NCI-H2029 (cell line): ENCODE measurements at regions not wholly inside any gene's neighbourhood (a gene's known extent, or its start where the extent isn't known, plus 50 kb on each side); places are given as distances from the start of the nearest gene placed in this dataset.

Source experiments
- DNase-seq: peaks from one replicate; lab custom pipeline; 2025; lab: John Stamatoyannopoulos, UW

DNA sequence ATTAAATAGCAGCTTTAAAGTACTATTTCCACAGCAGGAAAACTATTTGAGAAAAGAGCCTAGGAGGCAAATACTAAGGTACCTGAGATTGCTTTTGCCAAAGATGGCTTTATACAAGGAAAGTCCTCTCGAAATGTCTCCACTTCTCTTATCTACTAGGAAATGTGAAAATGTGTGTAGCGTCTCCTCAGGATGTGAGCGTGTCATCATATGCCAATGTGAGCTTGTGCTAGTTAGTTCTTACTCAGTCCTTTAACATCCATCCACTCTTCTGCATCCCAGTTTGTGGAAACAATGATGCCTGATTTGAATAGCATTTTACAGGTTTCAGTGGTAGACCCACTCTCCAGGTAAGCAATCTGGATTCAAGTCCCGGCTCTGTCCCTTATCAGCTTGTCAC is 421.0 kb downstream of the DYNC2H1 start:
- no peak for DNase-seq

DNA sequence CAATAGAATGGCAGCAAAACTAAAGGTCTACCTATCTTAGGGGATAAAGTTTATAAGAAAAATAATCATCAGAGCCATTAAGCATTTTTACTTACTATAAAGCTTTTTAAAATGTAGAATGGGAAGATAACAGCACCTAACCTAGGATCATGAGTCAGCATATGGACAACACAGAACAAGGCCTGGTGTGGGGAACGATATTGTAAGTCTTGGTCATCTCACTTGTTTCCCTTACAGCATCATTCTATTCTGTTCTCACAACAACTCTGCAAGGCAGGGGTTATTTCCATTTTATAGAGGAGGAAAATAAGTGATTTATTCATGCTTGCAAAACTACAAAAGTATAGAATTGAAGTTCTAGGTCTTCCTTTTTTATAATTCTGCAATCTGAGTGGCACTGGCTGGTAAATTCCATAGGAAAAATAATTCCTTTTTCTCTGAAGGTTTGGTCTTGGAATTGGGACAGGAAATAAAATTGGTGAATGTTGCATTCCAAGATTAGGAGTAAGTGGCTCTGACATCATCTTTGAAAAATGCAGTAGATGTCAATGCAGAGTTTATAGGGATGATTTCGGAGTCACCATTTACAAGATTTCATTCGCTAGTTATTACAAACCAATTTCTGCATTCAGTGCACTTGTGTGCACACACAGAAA is 423.0 kb downstream of the DYNC2H1 start:
- no peak for DNase-seq

DNA sequence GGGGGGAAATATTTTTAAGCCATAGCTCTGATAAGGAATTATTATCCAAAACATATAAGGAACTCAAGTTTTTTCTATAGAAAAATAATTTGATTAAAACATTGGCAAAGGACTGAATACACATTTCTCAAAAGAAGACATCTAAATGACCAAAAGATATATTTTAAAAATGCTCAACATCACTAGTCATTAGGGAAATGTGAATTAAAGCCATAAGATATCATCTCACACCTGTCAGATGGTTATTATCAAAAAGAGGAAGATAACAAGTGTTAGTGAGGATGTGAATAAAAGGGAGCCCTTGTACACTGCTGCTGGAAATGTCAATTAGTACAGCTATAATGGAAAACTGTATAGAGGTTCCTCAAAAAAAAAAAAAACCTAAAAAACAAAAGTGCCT is 425.0 kb downstream of the DYNC2H1 start:
- DNase-seq: no peak

DNA sequence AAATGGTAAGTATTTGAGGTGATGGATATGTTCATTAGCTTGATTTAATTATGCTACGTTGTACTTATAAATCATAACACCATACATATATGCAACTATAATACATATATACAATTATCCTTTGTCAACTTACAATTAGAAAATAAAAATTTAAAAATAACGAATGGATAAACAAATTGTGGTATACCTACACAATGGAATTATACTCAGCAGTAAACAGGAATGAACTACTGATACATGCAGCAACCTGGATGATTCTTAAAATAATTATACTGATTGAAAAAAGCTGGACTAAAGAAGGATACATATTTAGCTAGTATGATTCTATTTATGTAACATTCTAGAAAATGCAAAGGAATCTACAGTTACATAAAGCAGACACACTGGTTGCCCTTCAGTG is 425.7 kb downstream of the DYNC2H1 start:
- no peak for DNase-seq

DNA sequence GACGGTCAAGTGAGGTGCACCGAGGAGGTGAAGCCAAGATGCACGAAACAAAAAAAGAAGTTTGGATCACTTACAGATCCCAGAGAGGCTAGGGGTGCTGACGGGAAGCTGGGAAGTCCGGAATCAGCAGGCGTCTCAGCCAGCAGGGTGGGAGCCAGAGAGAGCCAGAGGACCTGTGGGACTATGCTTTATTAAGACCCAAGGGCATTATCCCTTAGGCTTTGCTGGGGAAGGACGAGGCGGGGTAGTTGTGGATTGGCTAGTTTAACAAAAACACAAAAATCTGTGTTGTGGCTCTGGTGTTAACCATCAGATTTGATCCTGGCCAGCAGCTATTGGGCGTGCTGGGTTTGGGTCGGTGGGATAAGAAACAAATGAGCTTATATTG is 427.1 kb downstream of the DYNC2H1 start:
- no peak for DNase-seq

DNA sequence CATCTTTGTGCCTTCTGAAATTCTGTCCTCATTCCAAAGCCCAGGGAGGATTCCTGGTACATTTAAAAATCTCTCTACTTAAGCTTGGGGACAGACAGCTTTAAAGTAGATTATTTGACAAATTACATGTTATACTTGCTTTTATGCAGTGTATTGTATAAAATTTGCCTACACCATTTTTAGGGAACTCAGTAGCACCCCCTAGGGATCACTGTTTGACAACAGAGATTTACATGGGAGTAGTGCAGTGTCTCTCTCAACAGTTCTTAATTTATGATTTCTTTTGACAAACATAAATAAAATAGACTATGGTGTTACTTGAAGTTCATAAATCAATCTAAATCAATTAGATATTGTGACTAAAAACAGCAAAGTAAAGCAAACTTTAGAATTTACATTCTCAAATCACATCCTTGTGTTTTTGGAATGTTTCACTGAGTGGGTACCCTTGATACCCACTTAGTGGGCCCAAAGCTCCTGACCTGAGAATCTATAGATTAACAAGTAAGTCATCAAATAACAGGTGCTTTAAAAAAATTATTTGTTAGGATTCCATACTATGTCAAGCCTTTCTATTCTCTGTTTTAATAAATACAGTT is 428.8 kb downstream of the DYNC2H1 start:
- no peak for DNase-seq

DNA sequence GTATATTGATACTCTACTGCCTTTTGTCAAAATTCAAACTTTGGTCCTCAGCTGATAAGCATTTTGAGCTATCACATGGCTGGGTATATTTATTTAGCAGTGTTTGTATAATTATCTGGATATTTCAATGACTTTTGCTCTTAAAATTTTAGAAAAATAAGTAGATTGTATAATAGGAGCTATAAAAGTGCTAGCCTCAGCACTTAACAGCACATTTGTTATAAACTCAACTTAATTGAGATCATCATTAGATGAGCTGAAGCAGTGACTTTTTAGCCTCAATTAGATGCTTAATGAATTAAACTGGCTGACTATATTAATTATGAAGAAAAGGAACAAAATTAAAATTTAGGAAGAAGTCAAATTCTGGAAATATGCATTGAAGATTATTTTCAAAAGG is 429.9 kb downstream of the DYNC2H1 start:
- no peak for DNase-seq

DNA sequence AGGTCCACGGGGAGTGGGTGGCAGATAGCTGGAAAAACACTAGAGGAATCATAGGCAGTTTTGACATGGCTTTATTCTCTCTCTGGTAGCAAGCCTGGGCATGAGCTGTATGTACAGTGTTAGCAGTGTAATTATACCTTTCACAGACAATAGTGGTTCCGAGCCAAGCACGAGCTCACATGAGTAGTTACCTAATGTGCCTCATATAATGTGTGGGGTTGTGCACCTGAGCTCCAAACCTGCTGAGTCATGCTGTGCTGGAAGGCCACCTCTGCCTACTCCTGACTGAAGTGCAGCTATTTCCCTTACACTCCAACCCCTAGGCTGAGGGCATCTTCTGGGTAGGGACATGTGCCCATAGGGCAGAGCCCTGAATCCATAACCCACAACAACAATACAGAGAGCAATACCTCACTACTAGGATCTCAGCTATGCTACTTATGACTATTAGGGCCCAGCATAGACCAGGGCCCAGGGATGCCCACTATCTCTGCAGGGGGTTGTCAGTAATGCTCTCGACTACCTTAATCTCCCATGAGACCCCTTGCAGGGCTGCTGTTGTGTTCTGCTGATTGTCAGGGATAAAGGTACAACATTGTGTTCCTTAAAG is 432.1 kb downstream of the DYNC2H1 start:
- DNase-seq: no peak

DNA sequence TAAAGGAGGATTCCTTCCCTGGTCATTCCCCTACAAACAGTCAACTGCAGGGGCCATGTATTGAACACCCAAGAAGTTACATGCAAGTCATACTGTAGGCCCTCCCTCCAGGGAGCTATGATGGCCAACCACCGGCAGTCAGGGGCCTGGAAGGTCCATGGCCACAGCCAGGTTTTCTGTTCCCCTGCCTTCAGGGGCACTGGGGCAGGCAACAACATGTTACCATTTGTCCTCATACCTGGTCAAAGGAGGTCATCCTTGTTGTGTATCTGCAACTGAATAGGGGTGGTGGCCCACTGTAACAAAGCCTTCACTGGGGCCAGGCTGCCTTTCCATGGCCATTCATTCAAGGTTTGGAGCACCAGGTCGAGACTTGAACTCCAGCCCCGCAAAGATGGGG is 433.6 kb downstream of the DYNC2H1 start:
- no peak for DNase-seq

DNA sequence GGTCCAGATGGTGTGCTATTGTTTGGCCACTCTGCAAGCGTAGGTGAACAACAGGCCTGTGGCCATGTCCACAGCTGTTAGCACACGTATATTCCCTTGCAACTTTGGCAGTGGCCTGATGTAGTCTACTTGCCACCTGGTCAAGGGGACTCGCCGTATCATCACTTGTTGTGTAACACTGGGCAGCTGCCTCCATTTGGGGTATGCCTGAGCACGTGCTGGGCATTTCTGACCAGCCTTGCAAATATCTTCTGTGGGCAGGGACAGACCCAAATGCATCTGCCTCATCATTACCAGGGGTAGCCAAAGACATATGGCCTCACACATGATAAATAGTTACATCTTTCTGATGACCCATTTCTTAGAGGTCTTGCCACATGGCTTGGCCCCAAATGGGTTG is 434.2 kb downstream of the DYNC2H1 start:
- DNase-seq: no peak

DNA sequence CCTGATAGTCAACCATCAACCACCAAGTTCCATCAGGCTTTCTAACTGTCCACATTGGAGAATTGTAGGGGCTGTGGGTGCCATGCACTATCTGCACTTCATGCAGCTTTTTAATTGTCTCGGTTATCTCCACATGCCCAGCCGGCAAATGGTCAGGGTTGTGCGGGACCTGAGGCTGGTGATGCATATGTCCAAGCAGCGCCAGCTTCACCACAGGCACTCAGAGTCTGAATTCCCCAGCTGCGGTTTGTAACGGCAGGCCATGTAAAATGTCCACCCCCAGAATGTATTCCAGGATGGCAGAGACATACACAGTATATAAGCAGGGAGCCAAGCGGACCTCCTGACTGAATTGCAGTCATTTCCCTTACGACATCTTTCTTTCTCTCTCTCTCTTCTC is 435.6 kb downstream of the DYNC2H1 start:
- DNase-seq: no peak

DNA sequence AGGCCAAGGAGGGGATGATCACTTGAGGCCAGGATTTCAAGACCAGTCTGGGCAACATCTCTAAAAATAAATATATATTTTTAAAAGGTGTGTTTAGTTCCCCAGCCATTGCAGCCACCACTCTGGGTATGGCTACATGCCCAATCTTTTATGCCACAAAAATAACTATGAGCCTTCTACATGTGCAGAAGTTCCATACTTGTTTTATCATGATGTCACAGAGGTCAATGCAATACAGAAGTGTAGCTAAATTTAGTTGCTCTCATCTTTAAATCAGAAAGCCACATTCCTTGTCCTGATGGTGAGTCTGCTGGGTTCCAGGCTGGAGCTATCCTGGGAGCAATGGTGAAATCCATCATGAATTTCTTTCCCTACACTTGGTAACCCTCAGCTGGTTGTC is 436.3 kb downstream of the DYNC2H1 start:
- no peak for DNase-seq

DNA sequence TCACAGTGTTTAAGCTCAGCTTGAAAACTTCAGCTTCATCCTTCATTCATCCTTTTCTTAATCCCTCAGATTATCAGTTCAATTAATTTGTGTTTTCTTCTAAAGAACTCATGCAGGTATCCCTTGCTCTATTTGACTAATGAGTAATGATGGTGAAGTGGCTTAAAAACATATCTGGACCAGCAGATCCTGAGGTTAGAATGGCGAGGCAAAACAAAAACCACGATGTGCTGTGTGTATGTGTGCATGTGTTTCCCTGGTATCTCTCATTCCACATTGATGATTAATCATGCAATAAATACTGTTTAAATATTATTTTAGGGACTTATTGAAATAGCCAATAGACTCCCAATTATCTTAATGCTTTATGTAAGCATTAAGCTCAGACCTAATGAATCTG is 437.0 kb downstream of the DYNC2H1 start:
- no peak for DNase-seq

DNA sequence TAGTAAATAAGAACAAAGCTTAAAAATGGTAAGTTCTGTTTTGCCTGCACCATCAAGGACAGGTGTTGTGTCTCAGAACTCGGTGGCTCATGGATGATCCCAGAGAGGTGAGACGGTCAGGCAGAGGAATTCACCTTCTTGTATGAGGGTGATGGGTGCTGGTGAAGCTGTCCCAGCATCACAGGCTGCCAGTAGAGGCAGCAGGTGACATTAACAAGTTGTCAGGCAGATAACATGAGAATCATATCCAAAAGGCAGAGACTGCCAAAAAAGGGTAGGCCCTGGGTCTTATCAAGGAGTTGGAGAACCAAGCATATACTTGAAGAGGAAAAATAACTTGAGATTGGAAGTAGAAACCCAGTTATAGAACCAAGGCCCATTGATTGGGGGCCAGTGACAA is 437.8 kb downstream of the DYNC2H1 start:
- DNase-seq: no peak

DNA sequence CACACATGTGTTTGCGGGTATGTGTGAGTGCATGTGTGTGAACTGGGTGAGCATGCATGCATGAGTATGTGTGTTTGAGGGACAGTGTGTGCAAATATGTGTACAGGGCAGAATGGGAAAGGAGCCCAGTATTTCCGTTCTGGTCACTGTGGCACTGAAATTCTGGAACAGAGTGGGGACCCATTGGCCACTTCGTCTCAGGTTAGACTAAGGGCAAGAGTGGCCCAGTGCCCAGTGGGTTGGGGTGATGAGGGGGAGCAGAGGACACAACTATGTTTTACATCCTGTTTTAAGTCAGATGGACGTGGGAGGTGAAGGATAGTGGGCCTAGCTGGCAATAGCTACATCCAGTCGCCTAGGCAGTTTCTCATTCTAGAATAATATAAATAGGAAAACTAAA is 438.5 kb downstream of the DYNC2H1 start:
- DNase-seq: no peak

DNA sequence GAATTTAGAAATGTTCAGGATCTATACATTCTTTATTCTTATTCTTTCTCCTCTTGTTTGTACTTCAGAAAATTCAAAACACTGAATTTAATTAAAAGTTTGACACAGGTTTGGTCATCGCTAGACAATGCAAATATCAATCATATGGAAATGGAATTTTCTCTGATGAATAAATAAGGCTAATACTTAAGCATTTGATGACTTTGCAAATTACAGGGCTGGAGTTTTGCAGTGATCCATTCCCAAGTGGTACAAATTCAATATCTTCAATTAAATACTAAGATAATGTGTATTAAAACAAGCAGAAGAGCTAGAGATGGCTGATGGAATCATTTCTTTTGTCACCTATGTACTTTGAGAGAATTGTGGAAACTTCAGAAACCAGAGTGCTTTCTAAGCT is 439.6 kb downstream of the DYNC2H1 start:
- no peak for DNase-seq

DNA sequence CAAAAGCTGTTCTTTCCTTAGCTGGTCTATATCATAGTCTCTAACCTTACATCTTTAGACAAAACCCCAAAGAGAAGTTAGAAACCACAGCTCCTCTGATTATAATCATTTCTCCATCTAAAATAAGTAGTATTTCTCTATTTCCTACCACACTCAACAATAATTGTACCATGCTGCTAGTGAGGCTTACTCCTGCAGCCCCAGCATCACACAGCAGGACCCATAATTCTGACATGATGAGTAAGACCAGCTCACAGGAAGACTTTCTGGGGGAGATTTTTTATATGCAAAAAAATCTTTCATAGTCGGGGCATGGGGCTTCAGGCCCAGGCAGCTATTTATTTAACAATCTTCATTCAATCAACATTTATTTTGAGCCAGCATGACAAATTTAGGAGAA is 441.6 kb downstream of the DYNC2H1 start:
- no peak for DNase-seq

DNA sequence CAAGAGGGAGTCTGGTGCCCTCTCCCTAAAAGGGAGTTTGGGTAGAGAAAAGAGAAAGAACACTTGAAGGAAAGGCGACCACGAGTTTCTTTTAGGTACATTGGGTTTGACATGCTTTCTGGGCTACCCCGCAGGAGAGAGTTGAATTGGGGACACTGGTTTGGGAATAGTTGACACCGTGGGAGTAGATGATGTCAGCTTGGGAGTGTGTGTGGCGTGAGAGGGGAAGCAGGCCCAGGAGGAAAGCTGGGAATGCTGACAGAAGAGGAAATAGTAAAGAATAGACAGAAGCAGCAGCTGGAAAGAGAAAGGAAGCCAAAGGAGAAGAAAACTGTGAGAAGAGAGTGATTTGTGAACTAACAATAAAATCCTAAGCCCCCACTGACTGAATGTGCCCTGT is 442.9 kb downstream of the DYNC2H1 start:
- DNase-seq: no peak

DNA sequence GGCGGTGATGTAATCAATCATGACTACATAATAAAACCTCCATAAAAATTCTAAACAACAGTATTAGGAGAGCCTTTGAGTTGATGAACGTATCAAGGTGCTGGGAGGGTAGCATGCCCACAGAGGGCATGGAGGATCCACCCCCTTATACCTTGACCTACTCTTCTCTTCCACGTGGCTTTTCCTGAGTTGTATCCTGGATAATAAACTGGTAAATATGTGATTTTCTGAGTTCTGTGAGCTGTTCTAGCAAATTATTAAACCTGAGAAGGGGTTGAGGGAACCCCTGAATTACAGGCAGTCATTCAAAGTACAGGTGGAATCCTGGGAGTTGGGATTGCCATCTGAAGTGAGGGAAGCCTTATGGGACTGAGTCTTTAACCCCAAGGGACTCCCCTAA is 446.9 kb downstream of the DYNC2H1 start:
- no peak for DNase-seq

DNA sequence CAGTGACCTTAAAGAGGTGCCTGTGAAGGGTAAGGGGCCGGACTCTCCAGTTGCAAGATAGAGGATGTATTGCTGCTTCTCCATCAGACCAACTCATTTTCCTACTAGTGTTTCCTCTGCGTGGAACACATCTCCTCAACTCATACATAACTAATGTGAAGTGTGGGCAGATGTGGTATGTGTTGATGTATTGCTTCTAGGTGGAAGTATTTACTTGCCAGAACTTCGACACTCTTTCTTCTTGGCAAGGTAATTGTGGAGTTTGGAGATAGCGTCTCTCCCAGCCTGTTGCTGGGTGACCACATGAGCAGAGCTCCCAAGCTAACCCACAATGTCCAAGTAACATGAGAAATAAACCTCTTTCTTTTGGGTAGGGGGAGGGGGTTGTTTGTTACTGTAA is 456.9 kb downstream of the DYNC2H1 start:
- no peak for DNase-seq

DNA sequence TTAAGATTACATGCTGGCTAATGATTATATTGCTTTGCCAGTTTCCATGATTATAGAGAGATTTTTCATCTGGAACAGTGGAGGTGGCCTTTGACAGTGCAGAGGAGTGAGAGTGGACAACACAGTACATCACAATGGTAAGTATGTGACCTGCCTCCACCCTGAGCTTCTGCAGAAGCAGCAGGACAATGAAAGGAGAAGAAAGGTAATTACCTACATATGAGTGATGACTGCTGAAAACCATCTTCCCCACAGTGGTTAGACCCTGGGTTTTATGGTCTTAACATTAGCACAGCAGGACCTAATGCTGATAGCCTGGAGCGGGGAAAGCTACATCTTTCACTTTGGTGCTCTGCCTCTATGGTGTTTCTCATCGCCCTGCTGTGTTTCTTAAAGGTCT is 454.7 kb upstream of the DDI1 start:
- no peak for DNase-seq

DNA sequence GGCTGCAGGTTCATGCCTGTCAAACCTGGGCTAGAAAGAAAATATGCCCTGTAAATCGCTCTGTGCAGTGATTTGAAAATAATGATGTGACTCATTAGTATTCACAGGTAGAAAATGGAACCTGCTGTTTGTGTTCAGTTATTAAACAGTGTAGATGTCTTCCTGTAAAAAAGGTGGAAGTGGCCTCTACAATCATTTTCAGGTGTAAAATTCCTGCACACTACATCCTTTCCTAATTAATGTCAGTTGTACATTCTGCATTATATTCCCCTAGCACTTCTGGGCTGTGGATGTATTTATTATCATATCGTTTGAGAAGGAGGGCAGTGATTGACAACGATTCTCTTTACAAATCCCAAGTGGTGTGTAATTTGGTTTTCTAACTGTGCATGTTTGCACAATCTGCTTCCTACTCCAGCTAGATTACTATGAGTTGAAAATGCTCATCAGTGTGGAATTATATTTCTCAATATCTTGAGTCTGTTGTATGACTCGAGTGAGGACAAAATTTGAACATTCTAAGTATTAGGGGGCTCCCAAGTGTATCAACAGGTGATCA is 454.0 kb upstream of the DDI1 start:
- DNase-seq: no peak

DNA sequence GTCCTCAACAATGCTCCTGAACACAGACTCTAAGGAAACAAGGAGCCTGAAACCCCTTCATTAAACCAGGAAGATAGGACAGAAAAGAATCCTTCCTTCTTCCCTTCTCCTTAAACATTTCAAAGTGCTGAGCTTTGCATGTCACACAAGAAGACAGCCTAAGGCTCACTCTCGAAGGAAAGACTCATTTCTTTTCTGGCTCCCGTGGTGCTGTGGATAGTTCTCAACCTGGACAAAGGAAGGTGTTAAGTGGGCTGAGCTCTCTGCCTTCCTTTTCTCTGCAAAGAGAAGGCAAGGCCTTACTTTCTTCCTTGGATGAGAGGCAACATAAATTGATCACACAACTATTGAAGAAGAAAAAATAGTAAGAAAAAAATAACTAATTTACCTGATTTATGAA is 452.4 kb upstream of the DDI1 start:
- no peak for DNase-seq

DNA sequence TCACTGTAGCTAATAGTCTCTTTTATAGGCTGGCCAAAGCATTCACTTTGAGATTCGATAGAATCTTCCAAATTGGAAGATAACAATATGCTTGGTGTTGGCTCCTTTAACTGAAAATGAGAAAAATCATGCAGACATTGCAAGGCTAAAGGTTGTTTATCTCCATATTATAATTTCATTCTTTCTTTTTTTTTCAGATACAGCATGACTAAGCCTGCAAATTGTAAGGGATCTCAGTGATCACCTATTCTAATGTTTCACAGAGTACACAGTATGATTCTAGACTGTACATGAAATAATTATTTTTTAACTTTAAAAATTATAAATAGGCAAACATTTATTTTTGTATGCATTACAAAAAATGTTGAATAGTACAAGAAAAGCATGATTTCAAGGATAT is 451.7 kb upstream of the DDI1 start:
- DNase-seq: no peak
